HepG2 (cell line): ENCODE measurements at regions not wholly inside any gene's neighbourhood (a gene's known extent, or its start where the extent isn't known, plus 50 kb on each side); places are given as distances from the start of the nearest gene placed in this dataset.

Source experiments
- ATAC-seq: fragments of 200-7000 bp; cut with Tn5 transposase; 3 replicates; pipeline ENCODE4 v1.9.1; 2020; ENCODE audit warnings: mild to moderate bottlenecking, moderate library complexity
- BruUV-seq: library from RNA; stranded (reverse); fragments of 400-500 nt; replicated peaks from 2 replicates; lab custom pipeline; 2021; lab: Mats Ljungman, UMichigan
- CTCF ChIA-PET: fragments of 300-600 bp; formaldehyde crosslinking; extraction: SDS; loops from one replicate; lab custom pipeline; 2021; ENCODE audit warnings: low total read pairs, inconsistent platforms, low intra/inter-chr PET ratio; lab: Yijun Ruan, JAX
- POLR2A ChIA-PET: fragments of 350-600 bp; sonication (Branson Sonifier 250); formaldehyde crosslinking; loops from one replicate; lab custom pipeline; 2020; ENCODE audit warnings: antibody characterized with exemption, inconsistent platforms; lab: Yijun Ruan, JAX
- DNase-seq: peaks from one replicate; pipeline ENCODE4 v3.0.0-alpha.2; 2015; ENCODE audit warnings: low spot score
- FAIRE-seq: peaks from 3 replicates; lab custom pipeline; 2011; peaks lifted over from hg19 to GRCh38; lab: Jason Lieb, UNC
- H2AFZ ChIP-seq: one replicate; pipeline ENCODE4 v1.6.1; 2011; ENCODE audit warnings: low read length, inconsistent platforms
- H3K27ac ChIP-seq: fragments of 300-600 bp; 3 replicates; pipeline ENCODE4 v1.8.0; 2011; ENCODE audit warnings: mixed run types, mild to moderate bottlenecking, mixed read lengths, low read length, inconsistent platforms; ENCODE audit not compliant: insufficient read depth; ENCODE audit errors: extremely low read length
- H3K27me3 ChIP-seq, 2 experiments: fragments of 200-600 bp in 1 of 2; 2 replicates in 1 of 2; 3 replicates in 1 of 2; pipeline versions ENCODE4 v1.6.0 to v1.8.0; 2011; ENCODE audit warnings: low read length in 2 of 2, mild to moderate bottlenecking in 2 of 2, moderate library complexity in 2 of 2, inconsistent platforms in 1 of 2; ENCODE audit not compliant: insufficient read depth in 2 of 2, control insufficient read depth in 1 of 2
- H3K36me3 ChIP-seq, 2 experiments: fragments of 200-600 bp in 1 of 2; replicated peaks in 1 of 2; 2 replicates in 1 of 2; 3 replicates in 1 of 2; pipeline versions ENCODE4 v1.5.1 to v1.8.0; 2011; ENCODE audit warnings: low read length in 2 of 2, inconsistent platforms in 1 of 2; ENCODE audit not compliant: insufficient read depth in 2 of 2, control insufficient read depth in 1 of 2
- H3K4me1 ChIP-seq: 2 replicates; pipeline ENCODE4 v1.5.1; 2012; ENCODE audit warnings: low read length, inconsistent platforms; ENCODE audit not compliant: insufficient read depth
- H3K4me2 ChIP-seq: 2 replicates; pipeline ENCODE4 v1.6.0; 2011; ENCODE audit warnings: low read depth, low read length, inconsistent platforms
- H3K4me3 ChIP-seq, 3 experiments: fragments of 200-600 bp in 1 of 3; sonication (generic), shearing (Covaris generic) in 1 of 3; replicated peaks in 1 of 3; 2 replicates each; pipeline ENCODE4 v1.5.1; 2011 to 2016; ENCODE audit warnings: low read length in 3 of 3, inconsistent platforms in 2 of 3, low read depth in 2 of 3, mild to moderate bottlenecking in 2 of 3, control low read depth in 1 of 3, mixed read lengths in 1 of 3; ENCODE audit not compliant: insufficient read depth in 1 of 3
- H3K79me2 ChIP-seq: one replicate; pipeline ENCODE4 v1.6.1; 2011; ENCODE audit warnings: low read length, inconsistent platforms; ENCODE audit not compliant: insufficient read depth
- H3K9ac ChIP-seq: 2 replicates; pipeline ENCODE4 v1.6.0; 2011; ENCODE audit warnings: mild to moderate bottlenecking, low read depth, low read length, inconsistent platforms; ENCODE audit not compliant: insufficient read depth
- H3K9me3 ChIP-seq: 2 replicates; pipeline ENCODE4 v1.5.1; 2012; ENCODE audit warnings: mild to moderate bottlenecking, low read length
- H4K20me1 ChIP-seq: 2 replicates; pipeline ENCODE4 v1.6.0; 2011; ENCODE audit warnings: inconsistent platforms, mild to moderate bottlenecking, low read length, moderate library complexity; ENCODE audit not compliant: insufficient read depth
- CBX1 ChIP-seq: IDR thresholded peaks from one replicate; pipeline ENCODE4 v1.6.1; 2016; ENCODE audit warnings: antibody characterized with exemption, low read depth
- DR1 ChIP-seq: sonication (generic); formaldehyde crosslinking; IDR thresholded peaks from 2 replicates; pipeline ENCODE4 v1.8.0; 2021; ENCODE audit warnings: mild to moderate bottlenecking, missing genetic modification reagents, inconsistent platforms
- HMGA1 ChIP-seq: sonication (generic); formaldehyde crosslinking; conservative IDR thresholded peaks from 2 replicates; pipeline ENCODE4 v1.4.0; 2020; ENCODE audit warnings: missing genetic modification reagents
- HNRNPLL ChIP-seq: fragments of 200-400 bp; formaldehyde crosslinking; IDR thresholded peaks from 2 replicates; pipeline ENCODE4 v1.6.1; 2017; ENCODE audit warnings: mild to moderate bottlenecking, low read depth, low read length; ENCODE audit not compliant: poor library complexity, severe bottlenecking
- RERE ChIP-seq: IDR thresholded peaks from 2 replicates; pipeline ENCODE4 v1.6.1; 2016; ENCODE audit warnings: low read depth, missing genetic modification reagents, missing compliant biosample characterization
- RFX1 ChIP-seq: fragments of 450-650 bp; IDR thresholded peaks from 2 replicates; pipeline ENCODE4 v1.6.1; 2017
- SRSF1 ChIP-seq: fragments of 200-400 bp; formaldehyde crosslinking; optimal IDR thresholded peaks from 2 replicates; pipeline ENCODE3; 2017; ENCODE audit warnings: mild to moderate bottlenecking, low read depth, low read length, moderate library complexity
- ZBTB33 ChIP-seq: sonication (generic); formaldehyde crosslinking; IDR thresholded peaks from 2 replicates; pipeline ENCODE4 v1.4.0; 2020; ENCODE audit warnings: missing genetic modification reagents
- ZNF263 ChIP-seq: sonication (generic); formaldehyde crosslinking; IDR thresholded peaks from 2 replicates; pipeline ENCODE4 v1.4.0; 2020; ENCODE audit warnings: missing genetic modification reagents
- WGBS: methylation state at CpG from one replicate; pipeline ENCODE4 v1.1.6; 2017; ENCODE audit warnings: low lambda C conversion rate; 5-methylcytosine and 5-hydroxymethylcytosine counted together
- in situ Hi-C: cut with HindIII; loops from 2 replicates; pipeline ENCODE4 v1.10.0; 2017; ENCODE audit warnings: low pct_unique_long_range_greater_than_20kb; ENCODE audit not compliant: extremely low pct_ligation_motif_present
- intact Hi-C: fragments of 100-400 bp; cut with micrococcal nuclease; formaldehyde crosslinking; loops from one replicate; pipeline ENCODE4 v1.10.0; 2022; ENCODE audit not compliant: unreplicated experiment

GRCh38 chr16:35788381-35788780 lies 2329.0 kb downstream of the TP53TG3F start:
- Histone ChIP-seq H3K4me1 (no peaks in the 10 kb centered on the region), H3K79me2 (no peaks in the 10 kb centered on the region), H3K9me3 (peaks cover 100% of the 10 kb centered on the region), H4K20me1 (no peaks in the 10 kb centered on the region), H3K27me3 (no peaks in the 10 kb centered on the region), H2AFZ (no peak overlapping the region), H3K4me2 (no peak overlapping the region), H3K9ac (no peak overlapping the region), H3K27ac (no peak overlapping the region), H3K36me3 (no peaks in the 10 kb centered on the region)
- POLR2A ChIA-PET: no interaction called here
- in situ Hi-C loops: loop anchor here (25.0 kb wide), 1 partner anchor 101 kb away; no protein-coding TSS in a partner anchor
- DNase-seq (no peak), FAIRE-seq (no peak), ATAC-seq (no peak)
- no TSS peak for BruUV-seq
- WGBS: 11% methylated on average over 7 of the region's 12 CpGs
- intact Hi-C loops: no loop called here
- TF ChIP-seq CBX1 (no peak), SRSF1 (no peak), DR1 (CRISPR knock-in tag) (no peak), ZNF263 (no peak)
- TF ChIP-seq, all 625 proteins: peak for 0
- CTCF ChIA-PET: no interaction called here
- H3K4me3 ChIP-seq: no peak overlapping the region

GRCh38 chr16:35792516-35793285 lies 2333.3 kb downstream of the TP53TG3F start:
- intact Hi-C loops: no loop called here
- no peak for ATAC-seq
- BruUV-seq: no TSS peak

More at GRCh38 chr16:35792516-35793285, 2333.3 kb downstream of the TP53TG3F start:
- CTCF ChIA-PET: no interaction called here
- peaks cover 99% of the 10 kb centered on the region for H3K9me3 ChIP-seq
- H3K4me2 ChIP-seq: no peak overlapping the region
- TF ChIP-seq RFX1 (0 out of 2 replicates have a peak, but pooled peaks have one; percentile 5), HNRNPLL (no peak), ZBTB33 (CRISPR knock-in tag) (no peak), HMGA1 (CRISPR knock-in tag) (no peak), RERE (CRISPR knock-in tag) (no peak)
- TF ChIP-seq, all 625 proteins: peak for 1
- DNase-seq (no peak), FAIRE-seq (no peak)
- Histone ChIP-seq H3K4me1 (no peaks in the 10 kb centered on the region), H2AFZ (no peak overlapping the region), H3K36me3 (no peaks in the 10 kb centered on the region), H3K27me3 (no peaks in the 10 kb centered on the region), H3K79me2 (no peaks in the 10 kb centered on the region), H3K9ac (no peak overlapping the region), H3K4me3 (no peak overlapping the region), H4K20me1 (no peaks in the 10 kb centered on the region), H3K27ac (no peak overlapping the region)
- POLR2A ChIA-PET: no interaction called here
- in situ Hi-C loops: loop anchor here (25.0 kb wide), 1 partner anchor 105 kb away; no protein-coding TSS in a partner anchor
- 28% methylated on average over 22 of the region's 25 CpGs for WGBS
